Hindlimb muscle (tissue), 1 donor: ENCODE measurements at regions not wholly inside any gene's neighbourhood (a gene's known extent, or its start where the extent isn't known, plus 50 kb on each side); places are given as distances from the start of the nearest gene placed in this dataset.

ENCODE experiments used
- DNase-seq: peaks from one replicate; pipeline ENCODE4 v3.0.0-alpha.2; 2013

GRCh38 chr7:54701982-54702381 lies 57.0 kb downstream of the SEC61G start:
- no peak for DNase-seq

GRCh38 chr7:54699715-54700114 lies 59.3 kb downstream of the SEC61G start:
- DNase-seq = no peak

- DNase-seq = no peak
Observed at GRCh38 chr7:54697659-54698186, 61.3 kb downstream of the SEC61G start.

GRCh38 chr7:54690892-54691291 lies 68.1 kb downstream of the SEC61G start:
- DNase-seq = no peak

- DNase-seq = no peak
Observed at GRCh38 chr7:54690050-54690443, 69.0 kb downstream of the SEC61G start.

- no peak for DNase-seq
Observed at GRCh38 chr7:54689394-54690049, 69.5 kb downstream of the SEC61G start.

- DNase-seq = no peak
Observed at GRCh38 chr7:54687462-54688212, 71.4 kb downstream of the SEC61G start.

GRCh38 chr7:54680377-54681005 lies 78.5 kb downstream of the SEC61G start:
- no peak for DNase-seq

GRCh38 chr7:54679490-54679817 lies 79.6 kb downstream of the SEC61G start:
- DNase-seq = no peak

- DNase-seq = no peak
Observed at GRCh38 chr7:54678763-54679489, 80.1 kb downstream of the SEC61G start.

- no peak for DNase-seq
Observed at GRCh38 chr7:54674891-54675290, 84.1 kb downstream of the SEC61G start.

- DNase-seq = no peak
Observed at GRCh38 chr7:54672519-54672918, 86.5 kb downstream of the SEC61G start.

- peak; percentile 49 for DNase-seq
Observed at GRCh38 chr7:54664235-54665228, 94.5 kb downstream of the SEC61G start.

GRCh38 chr7:54663603-54664234 lies 95.3 kb downstream of the SEC61G start:
- no peak for DNase-seq

GRCh38 chr7:54663186-54663585 lies 95.8 kb downstream of the SEC61G start:
- no peak for DNase-seq

GRCh38 chr7:54662701-54663100 lies 96.3 kb downstream of the SEC61G start:
- no peak for DNase-seq

GRCh38 chr7:54653905-54654304 lies 105.1 kb downstream of the SEC61G start:
- DNase-seq = no peak

- DNase-seq = no peak
Observed at GRCh38 chr7:54643064-54643463, 100.9 kb downstream of the VSTM2A start.

GRCh38 chr7:54637712-54638396 lies 95.7 kb downstream of the VSTM2A start:
- no peak for DNase-seq

- DNase-seq = no peak
Observed at GRCh38 chr7:54632696-54633095, 90.5 kb downstream of the VSTM2A start.

- no peak for DNase-seq
Observed at GRCh38 chr7:54629771-54630170, 87.6 kb downstream of the VSTM2A start.
